Heart left ventricle (tissue), 16 donors: ENCODE measurements at regions not wholly inside any gene's neighbourhood (a gene's known extent, or its start where the extent isn't known, plus 50 kb on each side); places are given as distances from the start of the nearest gene placed in this dataset.

ENCODE experiments used
- ATAC-seq, 4 donors: fragments of 200-7000 bp; cut with Tn5 transposase; one replicate each; pipeline ENCODE4 v1.9.1; 2020 to 2022; ENCODE audit warnings: moderate library complexity in 4 of 4, mild to moderate bottlenecking in 3 of 4, moderate number of reproducible peaks in 1 of 4
- DNase-seq, 5 donors: peaks; one replicate each; pipeline ENCODE4 v3.0.0-alpha.2; 2020
- H3K27ac ChIP-seq, 12 donors: fragments of 200-600 bp; sonication (generic) in 4 of 12; one replicate each; pipeline versions ENCODE4 v1.5.0 to v1.8.0; 2016 to 2022; ENCODE audit warnings: mild to moderate bottlenecking in 2 of 12
- H3K27me3 ChIP-seq, 9 donors: fragments of 200-600 bp; sonication (generic) in 2 of 9; one replicate each; pipeline versions ENCODE4 v1.5.1 to v1.8.0; 2016 to 2022; ENCODE audit warnings: mild to moderate bottlenecking in 3 of 9
- H3K36me3 ChIP-seq, 9 donors: fragments of 200-600 bp; sonication (generic) in 2 of 9; one replicate each; pipeline versions ENCODE4 v1.5.0 to v1.8.0; 2018 to 2022; ENCODE audit warnings: mild to moderate bottlenecking in 2 of 9
- H3K4me1 ChIP-seq, 12 donors: fragments of 200-600 bp; sonication (generic) in 4 of 12; one replicate each; pipeline versions ENCODE4 v1.5.0 to v1.8.0; 2016 to 2022; ENCODE audit warnings: mild to moderate bottlenecking in 3 of 12
- H3K4me3 ChIP-seq, 12 donors: fragments of 200-600 bp; sonication (generic) in 4 of 12; one replicate each; pipeline versions ENCODE4 v1.5.0 to v1.8.0; 2017 to 2022; ENCODE audit warnings: mild to moderate bottlenecking in 9 of 12, moderate library complexity in 4 of 12
- H3K9me3 ChIP-seq, 12 donors: fragments of 200-600 bp; sonication (generic) in 4 of 12; one replicate each; pipeline versions ENCODE4 v1.5.0 to v1.8.0; 2016 to 2022; ENCODE audit warnings: mild to moderate bottlenecking in 1 of 12
- CTCF ChIP-seq, 12 donors: fragments of 200-600 bp; sonication (generic) in 4 of 12; IDR thresholded peaks; one replicate each; pipeline versions ENCODE4 v1.5.0 to v1.8.0; 2018 to 2022; ENCODE audit warnings: antibody characterized with exemption in 12 of 12, mild to moderate bottlenecking in 5 of 12
- POLR2A ChIP-seq, 2 donors: fragments of 450-650 bp; IDR thresholded peaks; one replicate each; pipeline ENCODE4 v1.6.1; 2017; ENCODE audit warnings: antibody characterized with exemption in 2 of 2, mild to moderate bottlenecking in 2 of 2, moderate library complexity in 2 of 2
- WGBS, 4 donors: extraction: QIAGEN DNeasy Blood & Tissue Kit in 2 of 4; methylation state at CpG; one replicate each; pipeline versions ENCODE4 v1.1.5 to v1.1.7; 2013 to 2018; 5-methylcytosine and 5-hydroxymethylcytosine counted together
- intact Hi-C, 10 donors: fragments of 100-400 bp; cut with DNase I; formaldehyde crosslinking; loops; one replicate each; pipeline versions ENCODE4 v1.11.1 to v1.14.2; 2022
- donor health status: ischemic (EF 13 %, LVEDD 7.1; RV severe dilation, severe dysfunction).
- donor health status: healthy with polysubstance abuse.
- donor health status: DM: no; HTN: yes; CAD: no.
- donor health status: DM: no; HTN: no; CAD: no.
- donor health status: ischemic (EF 25% LVEDD 6.9; RV normal size, moderate dysfunction).
- donor health status: ischemic (EF 25% LVEDD 5.7; RV mildly dilated, moderate dysfunction).
- donor health status: healthy.
- donor health status: DM: yes; HTN: yes; CAD: no.
- donor health status: ischemic (EF 35%, LVEDD 5.7; RV mildly dilated, moderate dysfunction).
- donor health status: nonischemic (EF 11% LVEDD 7.7; RV severe dilation, severe dysfunction).
- donor health status: DM: yes; HTN: yes; CAD: no.
- donor health status: PGD.
- donor health status: ischemic (EF 29% LVEDD 5.4; RV normal size, mild dysfunction).
- donor health status: nonischemic (EF 23%, LVEDD 6.1; RV moderate dilation, normal function).

GRCh38 chr20:12955611-12956010 lies 53.2 kb upstream of the SPTLC3 start:
- TF ChIP-seq POLR2A (IDR thresholded peaks at IDR 0.05): no peak
- no peak for TF ChIP-seq CTCF (IDR thresholded peaks at IDR 0.05)
- Histone ChIP-seq H3K36me3 (no peaks in the 10 kb centered on the region), H3K27me3 (no peaks in the 10 kb centered on the region), H3K4me3 (no peak overlapping the region), H3K27ac (no peak overlapping the region), H3K9me3 (no peaks in the 10 kb centered on the region), H3K4me1 (no peaks in the 10 kb centered on the region)
- ATAC-seq (no peak), DNase-seq (no peak)
- intact Hi-C loops: no loop called here
- 51 to 62% (median 57%) methylated on average over 3 of the region's 3 CpGs for WGBS, 4 donors

- no peaks in the 10 kb centered on the region for H3K4me1 ChIP-seq
- ATAC-seq (no peak), DNase-seq (no peak)
- intact Hi-C loops: no loop called here
- TF ChIP-seq POLR2A (IDR thresholded peaks at IDR 0.05) (no peak), CTCF (IDR thresholded peaks at IDR 0.05) (no peak)
- no peak overlapping the region for H3K4me3 ChIP-seq
- H3K27ac ChIP-seq: no peak overlapping the region
- H3K36me3 ChIP-seq: no peaks in the 10 kb centered on the region
- H3K9me3 ChIP-seq: no peaks in the 10 kb centered on the region
- H3K27me3 ChIP-seq: peaks cover 0 to 5% (median 0%) of the 10 kb centered on the region in 9 donors
These were observed 52.5 kb upstream of the SPTLC3 start for GRCh38 chr20:12956303-12956702.

- no peak overlapping the region for H3K27ac ChIP-seq
- H3K27me3 ChIP-seq: peaks cover 0 to 7% (median 0%) of the 10 kb centered on the region in 9 donors
- H3K4me1 ChIP-seq: no peaks in the 10 kb centered on the region
- no peak for TF ChIP-seq CTCF (IDR thresholded peaks at IDR 0.05)
- no peak for TF ChIP-seq POLR2A (IDR thresholded peaks at IDR 0.05)
- H3K9me3 ChIP-seq: no peaks in the 10 kb centered on the region
- intact Hi-C loops: no loop called here
- H3K36me3 ChIP-seq: no peaks in the 10 kb centered on the region
- H3K4me3 ChIP-seq: no peak overlapping the region
- ATAC-seq (no peak), DNase-seq (no peak)
- 59 to 74% (median 65%) methylated on average over 2 of the region's 2 CpGs for WGBS, 4 donors
These were observed 50.8 kb upstream of the SPTLC3 start for GRCh38 chr20:12957968-12958367.
